HG03066 (cell line): ENCODE measurements at regions not wholly inside any gene's neighbourhood (a gene's known extent, or its start where the extent isn't known, plus 50 kb on each side); places are given as distances from the start of the nearest gene placed in this dataset.

Experiments
- ATAC-seq: cut with Tn5 transposase; IDR thresholded peaks from one replicate; pipeline ENCODE4 v1.9.1; 2021; ENCODE audit warnings: low read depth; ENCODE audit not compliant: unreplicated experiment

DNA sequence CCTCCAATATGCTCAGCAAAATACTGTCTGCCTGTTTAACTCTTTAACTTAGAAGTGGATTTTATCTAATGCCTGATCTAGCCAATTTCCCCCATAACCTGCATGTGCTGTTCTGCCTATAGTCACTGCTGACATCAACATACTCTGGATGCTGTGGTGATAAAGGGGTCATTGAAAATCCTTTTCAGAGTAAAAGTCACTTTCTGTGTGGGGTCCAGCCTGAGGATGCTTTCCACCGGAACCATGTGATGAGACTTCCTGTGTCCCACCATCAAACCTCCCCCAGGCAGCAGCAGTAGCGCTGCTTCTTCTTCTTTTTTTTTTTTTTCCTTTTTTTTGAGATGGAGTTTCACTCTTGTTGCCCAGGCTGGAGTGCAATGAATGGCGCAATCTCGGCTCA is 607.0 kb downstream of the BCL11B start:
- no peak for ATAC-seq

DNA sequence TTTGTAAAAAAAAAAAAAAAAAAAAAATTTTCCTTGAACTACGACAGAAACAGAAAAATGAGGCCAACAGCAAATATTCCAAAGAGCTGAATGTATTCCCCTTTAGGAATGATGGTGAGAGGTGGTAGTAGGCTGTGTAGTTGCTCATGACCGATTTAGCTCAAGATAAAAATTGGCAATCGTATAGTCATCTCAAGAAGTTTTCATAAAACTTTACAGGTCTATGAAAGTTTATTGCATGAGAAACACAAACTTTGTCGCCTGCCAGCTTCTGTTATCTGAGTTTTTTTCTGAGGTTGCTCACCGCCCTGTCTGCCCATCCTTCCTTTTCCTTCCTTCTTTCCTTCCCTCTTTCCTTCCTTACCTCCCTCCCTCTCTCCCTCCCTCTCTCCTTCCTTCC is 605.5 kb downstream of the BCL11B start:
- no peak for ATAC-seq

DNA sequence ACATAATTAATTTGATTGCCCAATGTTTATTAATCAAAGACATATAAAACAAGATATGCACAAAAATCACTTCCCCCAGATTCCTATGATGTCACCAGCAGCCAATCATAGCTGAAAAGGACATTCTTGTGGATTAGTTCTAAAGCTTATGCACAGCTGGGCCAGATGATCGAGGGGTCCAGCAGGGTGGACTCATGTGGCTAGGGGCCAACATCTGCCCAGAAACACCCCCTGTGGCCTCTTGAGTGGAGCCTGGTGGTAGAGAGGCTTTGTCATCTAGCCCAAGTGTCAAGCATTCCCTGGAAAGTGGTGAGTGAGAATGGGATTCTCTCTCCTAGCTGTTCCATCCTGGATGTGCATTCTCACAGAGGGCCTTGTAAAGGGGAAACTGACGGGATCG is 590.0 kb downstream of the BCL11B start:
- ATAC-seq = no peak

DNA sequence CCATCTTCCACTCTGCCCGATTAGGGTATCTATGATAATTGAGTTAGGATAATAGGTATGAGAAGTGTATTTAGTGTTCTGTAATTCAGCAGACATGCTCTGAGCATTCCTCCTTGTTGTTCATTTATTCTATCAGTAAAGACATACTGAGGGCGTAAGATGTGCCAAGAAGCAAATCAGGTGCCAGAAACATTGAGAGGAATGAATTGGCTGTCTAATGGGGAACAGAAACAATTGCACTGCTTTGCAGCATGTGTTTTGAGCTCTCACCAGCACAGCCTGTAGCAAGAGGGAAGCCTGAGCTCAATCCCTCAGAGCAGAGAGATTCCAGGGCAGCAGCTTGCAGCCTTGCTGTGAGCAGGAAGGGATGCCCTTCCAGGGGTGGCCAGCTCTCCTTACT is 589.3 kb downstream of the BCL11B start:
- no peak for ATAC-seq

DNA sequence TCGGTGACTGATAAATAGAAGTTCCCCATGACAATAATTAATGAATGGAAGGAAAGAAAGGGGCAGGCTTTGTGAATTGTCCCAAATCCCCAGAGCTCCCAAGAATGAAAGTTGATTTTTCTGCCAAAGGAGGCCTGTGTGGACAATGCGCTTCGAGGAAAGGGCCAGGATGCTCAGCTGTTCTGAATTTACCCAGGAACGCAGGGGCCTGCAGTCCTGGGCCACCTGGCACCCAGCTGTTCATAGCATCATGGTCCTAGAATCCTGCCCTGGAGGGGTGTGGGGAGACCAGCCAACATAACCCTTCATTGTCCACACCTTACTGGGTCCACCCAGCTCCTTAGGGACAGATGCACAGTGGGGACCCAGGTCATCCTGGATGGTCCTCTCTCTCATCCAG is 587.5 kb downstream of the BCL11B start:
- ATAC-seq = no peak

DNA sequence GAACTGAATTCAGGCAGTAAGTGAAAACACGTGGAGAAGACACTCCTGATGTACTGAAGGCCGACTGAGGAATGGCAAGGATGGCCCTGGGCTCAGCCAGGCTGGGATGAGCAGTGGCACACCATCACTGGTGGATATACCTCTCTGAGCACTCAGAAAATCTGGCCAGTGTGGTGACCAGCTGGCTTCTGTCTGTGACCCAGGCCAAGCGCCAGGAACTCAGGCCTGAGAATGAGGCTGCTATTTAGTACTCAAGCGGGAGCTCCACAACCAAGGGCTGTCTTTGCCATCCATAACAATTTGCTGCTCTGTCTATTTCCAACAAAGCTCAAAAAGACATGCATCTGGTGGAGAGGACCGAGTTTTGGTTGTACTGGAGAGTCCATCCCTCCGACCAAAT is 586.3 kb downstream of the BCL11B start:
- ATAC-seq = no peak

DNA sequence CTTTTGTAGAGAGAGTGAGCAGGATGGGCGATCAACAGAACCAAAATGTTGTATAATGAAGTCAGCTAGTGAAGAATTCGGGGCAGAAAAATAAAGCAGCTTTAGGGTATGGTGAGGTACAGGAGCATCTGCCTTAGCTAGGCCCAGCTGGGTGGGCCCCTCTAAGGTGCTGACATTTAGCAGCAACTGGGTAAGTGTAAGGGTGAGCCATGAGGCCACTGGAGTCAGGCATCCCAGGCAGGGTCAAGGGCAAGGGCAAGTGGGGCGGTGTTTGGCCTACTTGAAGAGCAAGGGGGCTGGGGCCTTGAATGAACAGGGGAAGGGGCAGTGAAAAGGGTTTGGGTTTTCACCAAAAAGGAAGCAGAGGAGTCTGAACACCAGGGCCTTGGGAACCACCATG is 583.6 kb downstream of the BCL11B start:
- no peak for ATAC-seq

DNA sequence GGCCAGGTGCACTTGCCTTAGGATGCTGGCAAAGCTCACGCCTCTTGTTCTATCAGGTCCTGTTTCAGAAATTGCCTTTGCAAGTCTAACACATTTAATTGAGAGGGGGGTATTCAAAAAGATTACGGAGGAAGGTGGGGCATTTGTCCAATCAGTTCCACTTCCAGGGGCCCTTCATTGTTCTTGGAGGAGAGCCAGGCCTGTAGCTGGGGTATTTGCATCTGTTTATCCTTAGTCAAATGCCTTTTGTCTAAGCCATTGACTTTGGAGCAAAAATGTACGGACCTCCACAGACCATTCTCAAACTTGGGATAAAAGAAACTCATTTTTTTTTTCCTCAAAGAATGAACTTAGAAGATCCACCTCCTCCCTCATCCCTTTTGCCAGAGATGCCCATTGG is 582.0 kb downstream of the BCL11B start:
- no peak for ATAC-seq

DNA sequence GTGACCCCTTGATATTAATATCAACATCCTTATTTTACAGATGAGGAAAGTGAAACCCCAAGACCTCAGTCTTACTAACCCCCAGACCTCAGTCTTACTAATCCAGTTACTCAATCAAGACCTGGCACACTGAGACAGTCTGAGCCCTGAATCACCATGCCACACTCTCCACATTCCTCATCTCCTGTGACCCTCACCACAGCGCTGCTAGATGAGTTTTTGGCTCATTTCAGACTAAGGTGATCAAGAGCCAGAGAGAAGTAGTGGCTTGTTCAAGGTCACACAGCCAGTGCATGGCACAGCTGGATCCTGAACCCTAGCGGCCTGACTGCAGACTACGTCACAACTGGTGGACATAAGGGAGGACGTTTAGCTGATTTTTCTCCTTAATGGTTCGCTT is 579.2 kb downstream of the BCL11B start:
- ATAC-seq = no peak

DNA sequence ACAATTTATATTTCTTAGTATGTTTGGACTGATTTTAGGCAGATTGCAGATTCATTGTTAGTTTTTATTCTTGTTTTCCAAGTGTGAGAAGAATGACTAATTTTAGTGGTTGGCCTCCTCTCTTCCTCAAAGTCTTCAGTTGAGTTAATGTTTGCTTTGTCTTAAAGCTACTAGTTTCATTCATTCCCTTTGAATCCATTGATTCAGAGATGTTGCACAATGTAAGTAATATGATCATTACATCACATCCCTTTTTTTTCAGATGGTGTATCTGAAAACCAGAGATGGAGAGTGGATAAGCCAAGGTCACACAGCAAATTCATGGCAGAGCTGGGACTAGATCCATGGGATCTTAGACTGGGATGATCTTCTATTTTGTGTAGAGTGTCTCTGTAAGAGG is 577.5 kb downstream of the BCL11B start:
- ATAC-seq = no peak

DNA sequence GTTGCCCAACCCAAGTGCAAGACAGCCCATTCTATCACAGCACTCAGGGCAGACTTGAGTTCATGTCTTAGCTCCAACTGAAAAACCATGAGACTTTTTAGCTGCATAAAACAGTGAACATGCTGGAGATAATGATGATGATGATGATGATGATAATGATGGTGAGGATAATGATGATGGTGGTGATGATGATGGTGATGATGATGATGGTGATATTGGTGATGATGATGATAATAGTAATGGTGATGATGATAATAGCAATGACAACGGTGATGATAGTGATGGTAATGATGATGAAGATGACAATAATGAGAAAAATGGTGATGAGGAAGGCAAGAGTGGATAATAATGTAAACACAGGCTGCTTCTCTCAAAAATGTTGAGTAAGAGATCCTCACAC is 576.2 kb downstream of the BCL11B start:
- no peak for ATAC-seq

DNA sequence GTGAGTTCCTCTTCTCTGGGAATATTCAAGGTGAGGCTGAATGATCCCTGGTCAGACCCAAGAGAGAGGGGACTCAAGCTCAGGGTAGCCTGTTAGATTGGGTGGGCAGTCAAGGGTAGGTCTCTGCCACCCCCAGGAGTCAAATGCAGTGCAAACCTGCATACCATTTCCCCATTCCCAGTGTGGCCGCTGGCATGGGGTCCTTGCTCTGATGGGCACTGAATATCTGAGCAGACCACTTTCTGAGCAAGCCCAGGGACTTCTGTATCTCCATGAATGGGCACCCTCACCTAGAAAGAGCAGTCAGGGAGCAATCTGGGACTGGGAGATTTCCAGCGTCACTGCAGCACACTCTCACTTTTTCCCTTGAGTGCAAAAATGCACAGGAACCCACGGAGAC is 573.7 kb downstream of the BCL11B start:
- no peak for ATAC-seq

DNA sequence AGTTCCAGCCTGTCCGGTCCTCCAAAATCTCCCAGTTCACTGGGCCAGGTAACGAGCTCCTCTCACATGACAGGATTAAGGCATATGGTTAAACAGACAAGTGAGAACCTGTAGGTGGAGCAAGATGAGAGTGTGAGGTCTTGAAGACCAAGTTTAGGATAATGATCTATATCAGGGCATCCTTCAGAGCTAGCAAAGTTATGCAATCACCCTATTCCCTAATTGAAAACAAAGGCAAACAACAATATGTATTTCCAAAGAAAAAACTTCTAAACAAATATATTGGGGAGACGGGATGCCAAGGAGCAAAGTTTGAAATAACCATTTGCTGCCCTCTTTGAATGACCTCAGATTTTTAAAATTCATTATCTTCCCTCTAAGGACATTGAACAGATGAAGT is 571.2 kb downstream of the BCL11B start:
- ATAC-seq = no peak

DNA sequence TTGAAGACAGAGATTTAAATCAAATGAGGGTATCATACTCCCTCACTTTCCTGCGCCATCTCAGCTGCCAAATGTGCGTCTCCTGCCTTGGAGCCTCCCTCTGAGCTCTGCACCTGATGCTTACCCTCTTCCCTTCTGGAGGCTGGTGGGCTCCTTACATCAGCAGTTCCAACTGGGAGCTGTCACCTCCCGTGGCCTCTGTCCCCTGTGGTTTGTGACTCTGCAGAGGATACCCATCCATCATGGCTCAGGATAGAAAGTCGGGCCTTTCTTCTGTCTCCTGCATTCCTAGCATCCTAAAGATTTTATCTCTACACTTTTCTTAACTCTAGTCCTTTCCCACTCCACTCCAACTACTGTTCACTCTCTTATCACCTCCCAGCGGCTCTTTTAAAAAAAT is 570.6 kb downstream of the BCL11B start:
- ATAC-seq = no peak

DNA sequence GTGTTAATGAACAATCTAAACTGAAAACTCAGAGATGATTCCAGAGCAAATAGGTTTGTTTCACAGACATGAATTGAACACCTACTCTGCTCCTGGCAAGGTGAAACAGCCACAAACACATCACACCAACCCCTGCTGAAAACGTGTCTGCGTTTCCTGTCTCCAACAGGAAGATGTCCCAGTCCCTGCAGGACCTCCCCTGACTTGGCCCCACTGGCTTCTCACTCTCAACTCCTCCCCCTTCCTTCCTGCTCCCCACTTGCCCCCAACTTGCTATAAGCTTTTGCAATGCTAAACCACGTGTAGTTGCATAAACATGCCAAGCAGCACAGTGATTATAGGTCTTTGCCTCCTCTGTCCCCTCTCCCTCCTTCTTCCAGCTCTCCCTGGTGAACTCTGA is 567.6 kb downstream of the BCL11B start:
- ATAC-seq = no peak

DNA sequence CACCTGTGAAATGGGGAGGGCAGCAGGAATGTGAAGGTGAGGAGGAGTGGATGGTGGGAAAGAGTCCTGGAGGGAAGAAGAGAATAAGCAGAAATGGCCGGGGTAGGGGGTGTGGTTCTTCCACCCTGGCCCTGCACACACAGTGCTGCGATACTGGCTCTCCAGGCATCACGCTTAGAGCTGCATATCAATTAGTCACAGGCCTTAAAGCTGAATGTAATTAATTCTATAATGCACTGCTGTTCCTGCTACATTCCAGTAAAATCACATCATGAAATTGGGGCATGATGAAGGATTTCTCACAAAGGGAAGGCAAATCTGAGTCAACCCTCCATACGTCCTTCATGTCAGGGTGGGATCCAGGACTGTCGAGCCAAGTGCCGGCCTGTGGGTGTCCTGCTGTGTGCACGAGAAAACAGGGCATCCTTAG is 566.1 kb downstream of the BCL11B start:
- ATAC-seq = no peak

DNA sequence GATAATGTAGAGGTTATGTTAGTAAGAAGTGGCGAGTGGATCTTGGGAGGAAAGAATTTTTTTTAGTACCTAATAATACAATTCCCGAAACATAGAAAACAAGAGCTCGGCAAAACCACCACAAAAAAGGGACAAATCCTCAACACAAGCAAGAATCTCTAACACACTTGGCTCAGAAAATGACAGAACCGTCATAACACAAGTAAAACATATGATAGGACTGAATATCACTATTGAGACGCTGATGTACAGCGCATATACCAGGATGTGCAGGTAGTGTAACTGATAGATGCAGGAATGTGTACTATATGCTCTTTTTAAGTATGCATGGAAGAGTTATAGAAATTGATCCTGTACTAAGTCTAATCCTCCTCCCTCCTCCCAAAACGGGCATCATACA is 564.5 kb downstream of the BCL11B start:
- no peak for ATAC-seq

DNA sequence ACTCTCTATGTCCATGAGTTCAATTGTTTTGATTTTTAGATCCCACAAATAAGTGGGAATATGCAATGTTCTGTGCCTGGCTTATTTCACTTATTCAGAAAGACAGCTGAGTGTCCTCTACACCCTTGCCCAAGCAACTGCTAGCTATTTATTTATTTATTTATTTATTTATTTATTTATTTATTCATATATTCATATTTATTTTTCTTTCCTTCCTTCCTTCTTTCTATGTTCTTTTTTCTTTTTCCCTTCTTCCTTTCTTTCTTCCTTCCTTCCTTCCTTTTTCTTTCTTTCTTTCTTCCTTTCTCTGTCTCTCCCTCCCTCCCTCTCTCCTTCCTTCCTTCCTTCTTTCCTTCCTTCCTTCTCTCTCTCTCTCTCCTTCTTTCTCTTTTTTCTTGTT is 563.4 kb downstream of the BCL11B start:
- ATAC-seq = no peak

DNA sequence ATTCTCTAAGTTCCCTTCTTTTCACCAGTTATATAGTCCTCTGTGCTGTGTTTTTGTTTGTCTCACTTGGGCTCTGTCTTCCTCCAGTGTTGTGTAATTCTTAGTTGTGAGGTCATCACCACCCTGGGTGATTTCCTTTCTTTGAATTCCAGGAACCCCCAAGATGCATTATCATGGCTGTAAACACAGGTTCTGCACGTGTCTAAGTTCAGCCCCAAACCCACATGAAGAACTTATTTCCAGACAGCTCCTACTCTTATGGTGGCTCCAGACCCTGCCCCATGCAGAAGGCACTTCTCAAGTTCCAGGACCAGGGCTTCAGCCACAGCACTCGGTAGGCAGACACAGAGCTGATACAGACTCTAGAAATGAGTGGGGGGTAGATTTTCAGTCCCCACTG is 560.5 kb downstream of the BCL11B start:
- no peak for ATAC-seq

DNA sequence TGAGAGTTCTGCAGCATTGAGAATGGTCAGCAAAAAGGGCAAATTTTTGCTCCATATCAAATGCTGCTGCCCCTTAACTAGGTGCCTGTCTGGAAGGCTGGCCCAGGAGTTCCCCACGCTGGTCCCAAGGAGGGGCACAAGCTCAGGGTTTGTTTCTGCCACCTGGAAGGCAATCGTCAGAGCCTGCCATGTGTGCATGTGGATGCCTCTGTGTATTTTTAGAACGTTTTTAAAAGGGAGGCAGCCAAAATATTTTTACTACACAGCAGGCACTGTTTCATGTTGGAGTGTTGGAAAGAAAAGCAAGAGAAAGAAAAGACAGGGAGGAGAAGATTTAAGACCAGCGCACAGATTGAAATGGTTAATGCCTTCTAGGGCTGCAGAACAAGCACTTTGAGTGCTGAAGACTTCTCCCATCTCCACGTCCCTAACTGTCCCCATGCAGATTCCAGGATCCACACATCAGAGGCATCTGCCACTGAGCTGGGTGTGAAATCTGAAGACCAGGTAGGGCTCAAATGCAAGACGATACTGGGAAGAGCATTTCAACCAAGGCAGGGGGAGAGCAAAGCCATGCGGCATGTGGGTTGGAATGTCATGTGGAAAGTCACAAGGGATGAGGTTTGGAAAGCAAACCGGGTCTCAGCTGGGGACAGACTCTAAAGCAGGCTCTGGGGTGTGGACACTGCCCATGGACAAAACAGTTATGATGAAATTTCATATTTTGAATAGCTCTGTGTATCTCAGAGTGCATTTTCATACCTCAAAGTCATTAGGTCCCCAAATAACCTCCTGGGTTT is 557.2 kb downstream of the BCL11B start:
- ATAC-seq = no peak

DNA sequence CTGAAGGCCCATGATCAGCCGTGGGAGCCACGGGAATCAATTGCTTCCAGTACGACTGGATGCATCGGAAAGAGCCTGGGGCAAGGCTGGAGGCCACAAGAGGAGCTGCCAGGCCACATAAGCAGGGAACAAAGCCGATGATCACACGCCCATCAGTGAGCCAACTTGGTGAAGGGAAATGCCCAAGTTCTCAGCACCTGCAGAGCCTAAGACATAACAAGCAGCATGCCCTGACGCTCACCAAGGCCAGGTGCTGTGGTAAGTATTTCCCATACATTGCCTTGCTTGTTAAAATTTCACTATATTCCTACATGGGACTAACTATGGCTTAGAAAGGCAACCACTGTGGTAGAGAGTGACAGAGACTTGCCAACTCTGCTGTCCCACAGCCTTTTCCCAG is 555.9 kb downstream of the BCL11B start:
- ATAC-seq = no peak

DNA sequence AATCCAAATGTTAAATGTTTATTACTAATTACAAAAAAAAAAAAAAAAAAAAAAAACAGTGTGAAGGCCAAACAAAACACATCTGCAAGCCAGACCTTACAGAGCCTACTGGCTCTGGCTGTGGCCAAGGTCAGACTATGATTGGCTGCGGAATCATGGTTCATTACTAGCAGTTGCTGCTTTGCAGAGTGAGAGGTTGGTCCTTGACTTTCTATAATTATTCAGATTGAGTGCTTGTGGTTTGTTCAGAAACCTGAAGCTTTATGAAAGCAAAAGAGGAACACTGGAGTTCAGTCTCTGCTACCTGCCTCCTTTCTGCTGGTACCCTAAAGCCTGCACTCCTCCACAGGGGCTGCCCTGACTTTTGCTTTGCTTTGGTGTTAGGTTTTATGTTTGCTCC is 550.9 kb downstream of the BCL11B start:
- no peak for ATAC-seq

DNA sequence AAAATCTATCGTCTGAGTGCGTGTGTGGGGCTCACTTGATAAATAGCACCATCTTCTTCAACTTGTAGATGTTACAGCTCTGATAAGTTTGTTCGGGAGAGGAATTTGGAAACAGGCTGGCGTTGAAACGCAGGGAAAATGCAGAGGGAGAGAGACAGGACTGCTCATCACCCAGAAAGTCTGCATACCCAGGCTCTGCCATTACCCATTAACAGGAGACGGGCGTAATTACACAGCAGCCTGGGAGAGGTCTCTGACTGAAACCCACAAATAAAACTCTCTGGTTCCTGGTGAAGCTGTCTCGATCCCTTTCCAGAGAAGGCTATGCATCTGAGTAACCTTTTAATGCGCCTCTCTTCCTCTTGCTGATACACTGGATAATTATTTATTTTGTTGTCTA is 547.3 kb downstream of the BCL11B start:
- no peak for ATAC-seq
